H1 (cell line): ENCODE measurements at regions not wholly inside any gene's neighbourhood (a gene's known extent, or its start where the extent isn't known, plus 50 kb on each side); places are given as distances from the start of the nearest gene placed in this dataset.
A peak's percentile ranks its signal among the peaks of the same experiment; 100 is the strongest.

Source experiments
- CTCF ChIA-PET: fragments of 300-600 bp; sonication (Branson Sonifier 250); formaldehyde crosslinking; loops from one replicate; lab custom pipeline; 2021; ENCODE audit not compliant: partially characterized antibody; lab: Charles Lee
- POLR2A ChIA-PET: fragments of 300-600 bp; sonication (Branson Sonifier 250); formaldehyde crosslinking; loops from one replicate; lab custom pipeline; 2021; ENCODE audit warnings: inconsistent platforms; ENCODE audit not compliant: partially characterized antibody; lab: Charles Lee
- DNase-seq, 2 experiments: peaks; one replicate each; pipeline versions ENCODE4 v3.0.0 to v3.0.0-alpha.2; 2010 to 2022; ENCODE audit warnings: low spot score in 2 of 2, low read depth in 1 of 2, mixed read lengths in 1 of 2
- FAIRE-seq: peaks from 2 replicates; lab custom pipeline; 2011; peaks lifted over from hg19 to GRCh38; lab: Jason Lieb, UNC
- H2AFZ ChIP-seq: 2 replicates; pipeline ENCODE4 v1.8.1; 2012; ENCODE audit warnings: low read length, inconsistent platforms
- H2AK5ac ChIP-seq: 2 replicates; pipeline ENCODE4 v1.6.1; 2013; ENCODE audit warnings: low read depth, low read length
- H2BK120ac ChIP-seq: replicated peaks from 2 replicates; pipeline ENCODE3; 2013; ENCODE audit warnings: low read depth, low read length, inconsistent platforms
- H2BK12ac ChIP-seq: 2 replicates; pipeline ENCODE4 v1.6.1; 2013; ENCODE audit warnings: low read depth, low read length
- H2BK15ac ChIP-seq: 2 replicates; pipeline ENCODE4 v1.6.1; 2013; ENCODE audit warnings: low read length
- H2BK20ac ChIP-seq: 2 replicates; pipeline ENCODE4 v1.6.1; 2013; ENCODE audit warnings: low read length
- H2BK5ac ChIP-seq: 2 replicates; pipeline ENCODE4 v1.6.1; 2013; ENCODE audit warnings: low read depth, low read length
- H3K14ac ChIP-seq: 2 replicates; pipeline ENCODE4 v1.6.1; 2013; ENCODE audit warnings: inconsistent platforms; ENCODE audit not compliant: insufficient read length
- H3K18ac ChIP-seq: 2 replicates; pipeline ENCODE4 v1.6.1; 2013; ENCODE audit warnings: low read length; ENCODE audit errors: extremely low read depth
- H3K23ac ChIP-seq: 2 replicates; pipeline ENCODE4 v1.6.1; 2013; ENCODE audit warnings: inconsistent platforms; ENCODE audit not compliant: insufficient read length
- H3K23me2 ChIP-seq: 2 replicates; pipeline ENCODE4 v1.6.1; 2013; ENCODE audit warnings: low read depth, low read length
- H3K27ac ChIP-seq: 2 replicates; pipeline ENCODE4 v1.6.1; 2011; ENCODE audit warnings: low read depth, low read length, inconsistent platforms
- H3K27me3 ChIP-seq, 4 experiments: replicated peaks in 1 of 4; 1 replicate in 1 of 4; 2 replicates in 3 of 4; pipeline versions ENCODE4 v1.6.1 to v1.8.1; 2011 to 2013; ENCODE audit warnings: low read length in 3 of 4, mild to moderate bottlenecking in 3 of 4, inconsistent platforms in 2 of 4, mixed read lengths in 2 of 4, moderate library complexity in 1 of 4; ENCODE audit not compliant: control insufficient read depth in 3 of 4, insufficient read depth in 3 of 4; ENCODE audit errors: extremely low read depth in 1 of 4
- H3K36me3 ChIP-seq, 4 experiments: 2 replicates each; pipeline versions ENCODE4 v1.6.1 to v1.8.1; 2011 to 2013; ENCODE audit warnings: mild to moderate bottlenecking in 4 of 4, low read length in 3 of 4, moderate library complexity in 2 of 4, control low read depth in 1 of 4, inconsistent platforms in 1 of 4; ENCODE audit not compliant: insufficient read depth in 4 of 4, control insufficient read depth in 2 of 4
- H3K4ac ChIP-seq: replicated peaks from 2 replicates; pipeline ENCODE3; 2013; ENCODE audit warnings: low read length, low read depth, mixed read lengths, inconsistent platforms; ENCODE audit not compliant: insufficient read length
- H3K4me1 ChIP-seq, 4 experiments: replicated peaks in 1 of 4; 1 replicate in 1 of 4; 2 replicates in 3 of 4; pipeline versions ENCODE4 v1.6.1 to v1.8.1; 2011 to 2013; ENCODE audit warnings: low read length in 3 of 4, inconsistent platforms in 2 of 4, mixed read lengths in 1 of 4; ENCODE audit not compliant: insufficient read depth in 4 of 4, control insufficient read depth in 3 of 4
- H3K4me2 ChIP-seq, 2 experiments: 2 replicates each; pipeline versions ENCODE4 v1.6.1 to v1.8.1; 2011 to 2013; ENCODE audit warnings: low read depth in 2 of 2, low read length in 2 of 2, control low read depth in 1 of 2, inconsistent platforms in 1 of 2, mild to moderate bottlenecking in 1 of 2; ENCODE audit not compliant: insufficient read depth in 1 of 2
- H3K4me3 ChIP-seq, 4 experiments: fragments of 200-600, 300-600 bp in 1 of 4; sonication (generic), shearing (Covaris generic), sonication (Bioruptor Twin) in 1 of 4; 2 replicates each; pipeline versions ENCODE4 v1.5.1 to v1.8.1; 2011 to 2016; ENCODE audit warnings: low read length in 4 of 4, low read depth in 3 of 4, control low read depth in 2 of 4, inconsistent platforms in 2 of 4, mild to moderate bottlenecking in 2 of 4, mixed read lengths in 1 of 4, moderate library complexity in 1 of 4; ENCODE audit not compliant: insufficient read depth in 2 of 4; ENCODE audit errors: extremely low read depth in 1 of 4
- H3K56ac ChIP-seq: replicated peaks from 2 replicates; pipeline ENCODE3; 2013; ENCODE audit warnings: low read depth, mild to moderate bottlenecking, mixed read lengths, low read length, inconsistent platforms; ENCODE audit not compliant: insufficient read length
- H3K79me1 ChIP-seq: 2 replicates; pipeline ENCODE4 v1.6.1; 2013; ENCODE audit warnings: low read depth, low read length, control low read depth
- H3K79me2 ChIP-seq, 2 experiments: 2 replicates each; pipeline versions ENCODE4 v1.6.1 to v1.8.1; 2012 to 2013; ENCODE audit warnings: low read length in 2 of 2, mild to moderate bottlenecking in 2 of 2, inconsistent platforms in 1 of 2; ENCODE audit not compliant: insufficient read depth in 2 of 2, control insufficient read depth in 1 of 2
- H3K9ac ChIP-seq, 4 experiments: replicated peaks in 1 of 4; 1 replicate in 1 of 4; 2 replicates in 3 of 4; pipeline versions ENCODE4 v1.6.1 to v1.8.1; 2011 to 2013; ENCODE audit warnings: low read depth in 3 of 4, low read length in 3 of 4, control low read depth in 2 of 4, mild to moderate bottlenecking in 2 of 4, moderate library complexity in 2 of 4, inconsistent platforms in 1 of 4; ENCODE audit errors: extremely low read depth in 1 of 4
- H3K9me3 ChIP-seq, 2 experiments: 2 replicates each; pipeline versions ENCODE4 v1.6.1 to v1.8.1; 2012 to 2013; ENCODE audit warnings: mild to moderate bottlenecking in 2 of 2, moderate library complexity in 2 of 2, control low read depth in 1 of 2, inconsistent platforms in 1 of 2, low read depth in 1 of 2, low read length in 1 of 2, mixed read lengths in 1 of 2; ENCODE audit not compliant: insufficient read depth in 2 of 2
- H4K20me1 ChIP-seq, 2 experiments: replicated peaks in 1 of 2; 2 replicates each; pipeline versions ENCODE3 to v1.8.1; 2011 to 2013; ENCODE audit warnings: inconsistent platforms in 2 of 2, low read length in 2 of 2, mild to moderate bottlenecking in 1 of 2; ENCODE audit not compliant: insufficient read depth in 2 of 2, control insufficient read depth in 1 of 2
- H4K5ac ChIP-seq: 2 replicates; pipeline ENCODE4 v1.6.1; 2013; ENCODE audit warnings: low read length, low read depth, mixed read lengths, inconsistent platforms; ENCODE audit not compliant: insufficient read length
- H4K8ac ChIP-seq: 2 replicates; pipeline ENCODE4 v1.8.0; 2013; ENCODE audit warnings: mild to moderate bottlenecking, moderate library complexity, low read length, inconsistent platforms; ENCODE audit not compliant: insufficient read depth; ENCODE audit errors: extremely low read depth
- H4K91ac ChIP-seq: replicated peaks from 2 replicates; pipeline ENCODE3; 2013; ENCODE audit warnings: low read length, mixed read lengths, inconsistent platforms; ENCODE audit not compliant: insufficient read length
- CBX5 ChIP-seq: fragments of 300-800, 300-1000 bp; sonication (generic); IDR thresholded peaks from 2 replicates; pipeline ENCODE4 v1.7.1; 2016; ENCODE audit warnings: antibody characterized with exemption, low read length, low read depth
- CREB1 ChIP-seq: IDR thresholded peaks from 2 replicates; pipeline ENCODE4 v1.6.1; 2012; ENCODE audit warnings: inconsistent platforms
- EGR1 ChIP-seq: IDR thresholded peaks from 2 replicates; pipeline ENCODE4 v1.6.1; 2011; ENCODE audit warnings: low read depth, low read length, borderline replicate concordance
- EP300 ChIP-seq, 2 experiments: IDR thresholded peaks; 1 replicate in 1 of 2; 2 replicates in 1 of 2; pipeline ENCODE4 v1.6.1; 2011 to 2012; ENCODE audit warnings: low read depth in 2 of 2, low read length in 2 of 2, mild to moderate bottlenecking in 2 of 2, borderline replicate concordance in 1 of 2, inconsistent platforms in 1 of 2, moderate library complexity in 1 of 2
- HDAC6 ChIP-seq: IDR thresholded peaks from one replicate; pipeline ENCODE4 v1.7.1; 2012; ENCODE audit warnings: low read depth, mild to moderate bottlenecking, inconsistent platforms, low read length, moderate library complexity
- NANOG ChIP-seq: IDR thresholded peaks from 2 replicates; pipeline ENCODE4 v1.6.1; 2011; ENCODE audit warnings: low read length, low read depth, mild to moderate bottlenecking, inconsistent platforms; ENCODE audit not compliant: insufficient read depth, poor library complexity, severe bottlenecking
- PHF8 ChIP-seq: fragments of 200-600 bp; sonication (generic); conservative IDR thresholded peaks from 2 replicates; pipeline ENCODE4 v1.7.1; 2012; ENCODE audit warnings: low read depth, mild to moderate bottlenecking, inconsistent platforms, low read length, moderate library complexity
- RAD21 ChIP-seq, 2 experiments: IDR thresholded peaks in 1 of 2; conservative IDR thresholded peaks in 1 of 2; 2 replicates each; pipeline ENCODE4 v1.6.1; 2011; ENCODE audit warnings: low read depth in 2 of 2, low read length in 2 of 2, improper control_type of control experiment in 1 of 2, inconsistent platforms in 1 of 2, mild to moderate bottlenecking in 1 of 2, moderate library complexity in 1 of 2
- SIRT6 ChIP-seq: IDR thresholded peaks from one replicate; pipeline ENCODE4 v1.7.1; 2012; ENCODE audit warnings: low read length, inconsistent platforms
- SUZ12 ChIP-seq: fragments of 200-600 bp; sonication (generic); IDR thresholded peaks from 2 replicates; pipeline ENCODE4 v1.6.1; 2012; ENCODE audit warnings: mild to moderate bottlenecking, inconsistent platforms, low read length, moderate library complexity, mixed read lengths
- TEAD4 ChIP-seq: IDR thresholded peaks from 2 replicates; pipeline ENCODE4 v1.6.1; 2012; ENCODE audit warnings: low read depth, low read length, inconsistent platforms, mixed read lengths
- YY1 ChIP-seq: IDR thresholded peaks from 2 replicates; pipeline ENCODE4 v1.6.1; 2011; ENCODE audit warnings: low read depth, mild to moderate bottlenecking, low read length
- TF ChIP-seq, protein P1 (sequence below), 3 experiments: IDR thresholded peaks; 1 replicate in 2 of 3; 2 replicates in 1 of 3; pipeline versions ENCODE4 v1.5.1 to v1.6.1; 2011; ENCODE audit warnings: low read length in 3 of 3, mild to moderate bottlenecking in 3 of 3, inconsistent platforms in 2 of 3, low read depth in 1 of 3, moderate library complexity in 1 of 3; ENCODE audit not compliant: insufficient read depth in 1 of 3; ENCODE audit errors: control extremely low read depth in 1 of 3

DNA sequence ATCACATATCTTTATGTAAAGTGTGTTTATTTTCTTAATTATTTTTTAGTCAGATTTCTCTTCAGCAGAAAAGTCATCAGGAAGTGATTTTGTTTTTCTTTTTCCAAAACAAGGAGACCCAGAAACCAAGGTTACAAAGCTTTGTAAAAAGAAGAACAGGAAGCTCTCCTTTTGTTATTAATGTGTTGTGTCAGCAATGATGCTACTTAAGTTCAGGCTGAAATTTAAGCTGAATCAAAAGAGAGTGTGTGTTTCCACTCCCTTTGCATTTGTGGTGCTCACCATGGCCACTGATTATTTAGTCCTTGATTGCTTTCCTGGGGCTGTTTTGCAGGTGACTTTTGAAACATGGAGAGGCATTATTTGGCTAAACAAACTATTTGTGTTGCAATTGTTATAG is 155.3 kb upstream of the ATP2B1 start:
- Histone ChIP-seq H3K79me2 (no peaks in the 10 kb centered on the region), H2AK5ac (no peak overlapping the region), H3K23ac (no peak overlapping the region), H4K20me1 (no peaks in the 10 kb centered on the region), H2BK5ac (no peak overlapping the region), H3K79me1 (no peaks in the 10 kb centered on the region), H3K27me3 (peaks cover 15 to 43% (median 29%) of the 10 kb centered on the region in 4 experiments; a peak in 5 of 7 replicates), H3K23me2 (no peaks in the 10 kb centered on the region), H3K9me3 (peaks cover 0 to 2% of the 10 kb centered on the region in 2 experiments; a peak in 1 of 4 replicates), H4K91ac (no peak overlapping the region), H3K56ac (no peak overlapping the region), H2BK20ac (no peak overlapping the region), H3K9ac (no peak overlapping the region), H3K18ac (no peak overlapping the region), H3K4ac (no peak overlapping the region), H2BK15ac (no peak overlapping the region), H3K14ac (no peak overlapping the region), H2AFZ (no peak overlapping the region), H2BK120ac (no peak overlapping the region), H3K4me1 (no peaks in the 10 kb centered on the region), H4K5ac (no peak overlapping the region), H3K36me3 (peaks cover 0 to 3% (median 0%) of the 10 kb centered on the region in 4 experiments; a peak in 1 of 8 replicates), H3K4me3 (no peak overlapping the region), H4K8ac (no peak overlapping the region), H3K4me2 (no peak overlapping the region), H3K27ac (no peak overlapping the region), H2BK12ac (no peak overlapping the region)
- CTCF ChIA-PET: interaction anchor here (0.7 kb wide), 1 partner anchor 42 kb away, joined by 3 read pairs; no protein-coding TSS in a partner anchor
- DNase-seq (no peak), FAIRE-seq (no peak)
- POLR2A ChIA-PET: no interaction called here
- TF ChIP-seq EP300 (IDR thresholded peaks at IDR 0.05; ENCODE audit: borderline replicate concordance in 1 of 2, low read depth in 2 of 2, low read length in 2 of 2): no peak
- no peak for TF ChIP-seq PHF8
- TF ChIP-seq, protein P1, sequence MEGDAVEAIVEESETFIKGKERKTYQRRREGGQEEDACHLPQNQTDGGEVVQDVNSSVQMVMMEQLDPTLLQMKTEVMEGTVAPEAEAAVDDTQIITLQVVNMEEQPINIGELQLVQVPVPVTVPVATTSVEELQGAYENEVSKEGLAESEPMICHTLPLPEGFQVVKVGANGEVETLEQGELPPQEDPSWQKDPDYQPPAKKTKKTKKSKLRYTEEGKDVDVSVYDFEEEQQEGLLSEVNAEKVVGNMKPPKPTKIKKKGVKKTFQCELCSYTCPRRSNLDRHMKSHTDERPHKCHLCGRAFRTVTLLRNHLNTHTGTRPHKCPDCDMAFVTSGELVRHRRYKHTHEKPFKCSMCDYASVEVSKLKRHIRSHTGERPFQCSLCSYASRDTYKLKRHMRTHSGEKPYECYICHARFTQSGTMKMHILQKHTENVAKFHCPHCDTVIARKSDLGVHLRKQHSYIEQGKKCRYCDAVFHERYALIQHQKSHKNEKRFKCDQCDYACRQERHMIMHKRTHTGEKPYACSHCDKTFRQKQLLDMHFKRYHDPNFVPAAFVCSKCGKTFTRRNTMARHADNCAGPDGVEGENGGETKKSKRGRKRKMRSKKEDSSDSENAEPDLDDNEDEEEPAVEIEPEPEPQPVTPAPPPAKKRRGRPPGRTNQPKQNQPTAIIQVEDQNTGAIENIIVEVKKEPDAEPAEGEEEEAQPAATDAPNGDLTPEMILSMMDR (IDR thresholded peaks at IDR 0.05; ENCODE audit: control extremely low read depth in 1 of 3, insufficient read depth in 1 of 3, low read depth in 1 of 3, low read length in 3 of 3): no peak
- no peak for TF ChIP-seq TEAD4
- no peak for TF ChIP-seq YY1
- peak; percentile 28 for TF ChIP-seq NANOG
- no peak for TF ChIP-seq SUZ12
- no peak for TF ChIP-seq RAD21 (IDR thresholded peaks at IDR 0.05 in 1 of 2, conservative IDR thresholded peaks at IDR 0.05 in 1 of 2; ENCODE audit: low read depth in 2 of 2, low read length in 2 of 2)
- TF ChIP-seq SIRT6: no peak
- no peak for TF ChIP-seq CREB1
- TF ChIP-seq HDAC6: no peak
- TF ChIP-seq CBX5: no peak
- no peak for TF ChIP-seq EGR1
